Cardiac fibroblast (primary cell): ENCODE measurements at regions not wholly inside any gene's neighbourhood (a gene's known extent, or its start where the extent isn't known, plus 50 kb on each side); places are given as distances from the start of the nearest gene placed in this dataset.

Experiments
- DNase-seq, 2 donors: peaks; one replicate each; pipeline versions ENCODE4 v3.0.0 to v3.0.0-alpha.2; 2010; ENCODE audit warnings: low read depth in 2 of 2
- H3K4me3 ChIP-seq, 2 donors: replicated peaks in 1 of 2; 1 replicate in 1 of 2; 2 replicates in 1 of 2; pipeline ENCODE4 v1.5.1; 2011; ENCODE audit warnings: low read depth in 2 of 2, low read length in 2 of 2, mild to moderate bottlenecking in 2 of 2, moderate library complexity in 1 of 2
- TF ChIP-seq, protein P1 (sequence below): IDR thresholded peaks from one replicate; pipeline ENCODE4 v1.5.1; 2011; ENCODE audit warnings: low read depth, mild to moderate bottlenecking, low read length, inconsistent platforms

- TF ChIP-seq, protein P1, sequence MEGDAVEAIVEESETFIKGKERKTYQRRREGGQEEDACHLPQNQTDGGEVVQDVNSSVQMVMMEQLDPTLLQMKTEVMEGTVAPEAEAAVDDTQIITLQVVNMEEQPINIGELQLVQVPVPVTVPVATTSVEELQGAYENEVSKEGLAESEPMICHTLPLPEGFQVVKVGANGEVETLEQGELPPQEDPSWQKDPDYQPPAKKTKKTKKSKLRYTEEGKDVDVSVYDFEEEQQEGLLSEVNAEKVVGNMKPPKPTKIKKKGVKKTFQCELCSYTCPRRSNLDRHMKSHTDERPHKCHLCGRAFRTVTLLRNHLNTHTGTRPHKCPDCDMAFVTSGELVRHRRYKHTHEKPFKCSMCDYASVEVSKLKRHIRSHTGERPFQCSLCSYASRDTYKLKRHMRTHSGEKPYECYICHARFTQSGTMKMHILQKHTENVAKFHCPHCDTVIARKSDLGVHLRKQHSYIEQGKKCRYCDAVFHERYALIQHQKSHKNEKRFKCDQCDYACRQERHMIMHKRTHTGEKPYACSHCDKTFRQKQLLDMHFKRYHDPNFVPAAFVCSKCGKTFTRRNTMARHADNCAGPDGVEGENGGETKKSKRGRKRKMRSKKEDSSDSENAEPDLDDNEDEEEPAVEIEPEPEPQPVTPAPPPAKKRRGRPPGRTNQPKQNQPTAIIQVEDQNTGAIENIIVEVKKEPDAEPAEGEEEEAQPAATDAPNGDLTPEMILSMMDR, result no peak
- H3K4me3 ChIP-seq, result no peak overlapping the region
- DNase-seq, result peak in 1 of 2 donors; percentile 33
These were observed 111.0 kb upstream of the KL start for GRCh38 chr13:32905063-32905863.

- DNase-seq, result peak in 1 of 2 donors; percentile 62
- H3K4me3 ChIP-seq, result no peak overlapping the region
- TF ChIP-seq, protein P1, result no peak
These were observed 110.4 kb upstream of the KL start for GRCh38 chr13:32905864-32906180.

- DNase-seq, result no peak
- TF ChIP-seq, protein P1, result no peak
- no peak overlapping the region for H3K4me3 ChIP-seq
These were observed 109.0 kb upstream of the KL start for GRCh38 chr13:32907211-32907610.

DNA sequence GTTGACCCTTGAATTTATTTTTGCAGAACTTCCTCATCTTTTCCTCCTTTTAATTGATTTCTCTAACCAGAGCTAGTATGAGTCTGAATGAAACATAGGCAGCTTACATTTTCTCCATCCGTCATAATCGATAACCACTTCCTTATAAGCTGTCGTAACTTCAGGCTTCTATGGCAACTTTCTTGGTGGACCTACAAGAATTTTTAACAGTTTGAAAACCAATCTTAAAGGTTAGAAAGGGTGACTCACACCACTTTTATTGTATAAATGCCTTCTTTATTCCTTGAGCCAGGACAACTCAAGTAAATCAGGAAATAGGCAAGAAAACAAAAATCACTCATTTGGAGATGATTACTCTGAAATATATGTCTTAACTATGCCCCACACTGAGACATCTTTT lies 105.7 kb upstream of the KL start:
- TF ChIP-seq, protein P1, result no peak
- DNase-seq, result no peak
- H3K4me3 ChIP-seq, result no peak overlapping the region

DNA sequence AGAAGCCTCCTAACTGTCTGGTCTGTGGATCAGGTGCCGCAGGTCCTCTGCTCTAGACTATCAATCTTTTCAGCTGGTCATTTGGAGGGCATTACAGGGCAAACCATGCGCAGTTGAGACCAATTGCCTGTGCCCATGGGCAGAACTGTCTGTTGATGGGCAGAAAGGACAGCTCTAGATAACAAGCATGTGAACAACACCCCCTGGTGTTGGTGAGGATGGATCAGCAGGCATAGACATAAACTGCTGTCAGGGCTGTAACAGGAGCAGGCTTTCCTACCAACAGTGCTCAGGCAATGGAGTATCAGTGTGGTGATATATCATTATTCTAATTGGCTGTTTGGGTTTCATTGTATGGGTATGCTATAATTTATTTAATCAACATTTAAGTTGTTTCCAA lies 104.7 kb upstream of the KL start:
- no peak overlapping the region for H3K4me3 ChIP-seq
- peak; percentile 50 to 67 for DNase-seq
- TF ChIP-seq, protein P1, result peak; percentile 53

DNA sequence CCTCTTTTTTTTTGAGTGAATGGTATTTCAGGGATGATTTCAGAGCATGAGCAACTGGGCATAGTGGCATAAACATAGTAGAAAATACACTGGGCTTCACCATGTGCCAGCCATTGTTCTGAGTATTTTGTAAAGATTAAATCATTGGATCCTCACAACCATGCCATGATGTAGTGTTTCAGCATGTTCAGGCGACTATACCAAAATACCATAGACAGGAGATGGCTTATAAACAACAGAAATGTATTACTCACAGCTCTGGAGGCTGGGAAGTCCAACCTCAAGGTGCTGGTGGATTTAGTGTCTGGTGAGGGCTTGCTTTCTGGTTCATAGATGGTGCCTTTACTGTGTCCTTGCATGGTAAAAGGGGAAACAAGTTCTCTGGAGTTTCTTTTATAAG lies 101.5 kb upstream of the KL start:
- H3K4me3 ChIP-seq, result no peak overlapping the region
- TF ChIP-seq, protein P1, result no peak
- no peak for DNase-seq

GRCh38 chr13:32917504-32917903 lies 98.7 kb upstream of the KL start:
- TF ChIP-seq, protein P1, result no peak
- no peak overlapping the region for H3K4me3 ChIP-seq
- peak in 1 of 2 donors; percentile 49 for DNase-seq
